Erythroblast (primary cell): ENCODE measurements at regions not wholly inside any gene's neighbourhood (a gene's known extent, or its start where the extent isn't known, plus 50 kb on each side); places are given as distances from the start of the nearest gene placed in this dataset.

Source experiments
- GATA1 ChIP-seq: IDR thresholded peaks from 2 replicates; pipeline ENCODE4 v1.6.1; 2011; ENCODE audit warnings: low read depth, mild to moderate bottlenecking, control low read depth, low read length, moderate library complexity
- POLR2A ChIP-seq: IDR thresholded peaks from 2 replicates; pipeline ENCODE4 v1.6.1; 2011; ENCODE audit warnings: mild to moderate bottlenecking, low read length

- TF ChIP-seq POLR2A (no peak), GATA1 (no peak)
Observed at GRCh38 chr12:90042920-90043641, 334.4 kb upstream of the ATP2B1 start.
